ENCODE measurements at regions not wholly inside any gene's neighbourhood (a gene's known extent, or its start where the extent isn't known, plus 50 kb on each side); places are given as distances from the start of the nearest gene placed in this dataset.

DNA sequence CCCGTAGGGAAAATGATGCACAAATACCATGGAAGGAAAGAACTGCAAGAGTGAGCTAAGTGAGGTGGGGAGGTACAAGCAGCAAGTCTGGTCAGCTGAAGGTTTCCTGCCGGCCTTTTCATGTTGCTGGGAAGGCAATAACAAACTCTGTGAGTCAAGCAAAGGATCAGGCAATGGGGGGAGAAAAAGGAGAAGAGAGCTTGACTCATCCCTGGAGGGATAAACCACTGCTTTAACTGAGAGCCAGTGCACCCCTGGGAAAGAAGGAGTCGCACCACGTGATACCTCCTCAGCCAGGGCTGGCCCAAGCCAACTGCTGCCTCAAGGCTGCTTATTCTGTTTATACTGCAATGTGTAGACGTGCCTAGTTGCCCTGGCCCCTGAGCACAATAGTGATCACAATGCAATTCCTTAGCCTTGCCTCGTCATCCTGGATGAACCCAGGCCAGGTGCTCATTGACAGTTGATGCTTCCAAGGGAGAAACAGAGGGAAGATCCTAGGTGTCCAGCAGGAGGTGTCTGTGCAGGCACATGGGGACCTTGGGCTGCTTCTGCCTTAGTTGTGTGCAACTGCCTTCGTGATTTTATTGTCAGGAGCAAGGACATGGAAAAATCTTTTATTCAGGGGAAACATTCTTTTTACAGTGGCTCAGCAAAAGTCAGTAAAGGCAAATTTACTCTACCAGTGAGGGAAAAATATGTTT, 203.0 kb upstream of the TUT7 start:
- no peak for DNase-seq

DNA sequence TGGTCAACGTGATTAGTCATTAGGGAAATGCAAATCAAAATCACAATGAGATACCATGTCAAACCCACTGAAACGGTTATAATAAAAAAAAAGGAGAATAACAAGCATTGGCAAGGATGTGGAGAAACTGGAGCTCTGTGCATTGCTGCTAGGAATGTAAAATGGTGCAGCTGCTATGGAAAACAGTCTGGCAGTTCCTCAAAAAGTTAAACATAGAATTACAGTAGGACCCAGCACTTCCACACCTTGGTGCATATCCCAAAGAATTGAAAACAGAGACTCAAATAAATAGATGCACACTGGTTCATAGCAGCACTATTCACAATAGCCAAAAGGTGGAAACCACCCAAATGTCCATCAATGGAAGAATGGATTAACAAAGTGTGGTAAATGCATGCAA, 201.5 kb upstream of the TUT7 start:
- no peak for DNase-seq

DNA sequence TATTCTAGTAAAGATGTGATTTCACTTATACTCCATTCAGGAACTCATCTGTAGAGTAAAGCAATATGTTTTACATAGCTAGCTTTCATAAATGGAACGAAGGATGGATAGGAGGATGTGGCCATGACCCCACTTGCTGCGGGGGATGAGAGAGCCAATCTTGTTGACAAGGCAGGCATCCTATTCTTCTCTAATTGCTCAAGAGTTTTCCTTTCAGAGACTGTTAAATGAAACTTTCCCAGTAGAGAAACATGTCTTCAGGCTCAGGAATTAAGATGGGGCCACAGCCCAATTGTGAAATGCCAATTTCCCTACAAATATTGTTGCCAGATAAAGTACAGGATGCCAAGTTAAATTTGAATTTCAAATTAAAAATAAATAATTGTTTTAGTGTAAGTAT, 196.2 kb upstream of the TUT7 start:
- no peak for DNase-seq

GRCh38 chr9:86549920-86550319, 195.7 kb upstream of the TUT7 start:
- DNase-seq, result no peak

GRCh38 chr9:86549401-86549811, 195.2 kb upstream of the TUT7 start:
- no peak for DNase-seq

GRCh38 chr9:86548220-86548619, 194.0 kb upstream of the TUT7 start:
- DNase-seq, result no peak

GRCh38 chr9:86547571-86547970, 193.4 kb upstream of the TUT7 start:
- DNase-seq, result no peak

DNA sequence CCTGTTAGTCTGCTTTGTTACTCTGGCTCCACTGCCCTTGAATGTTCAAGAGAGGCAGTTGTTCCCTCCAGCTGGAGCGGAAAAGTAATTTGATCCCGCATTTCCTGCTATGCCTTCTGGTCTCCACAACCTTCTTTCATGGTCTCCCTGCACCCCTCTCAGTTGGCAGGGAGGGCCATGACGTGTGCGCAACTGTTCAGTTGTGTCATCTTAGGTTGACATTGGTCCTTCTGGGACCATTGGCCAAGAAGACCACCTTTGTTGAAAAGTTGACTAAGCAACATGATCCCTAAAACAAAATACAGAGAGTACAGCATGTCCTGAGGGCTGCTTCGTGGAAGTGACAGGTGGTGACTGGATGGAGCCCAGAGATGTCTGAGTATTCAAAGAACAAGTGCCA, 192.5 kb upstream of the TUT7 start:
- DNase-seq, result no peak

DNA sequence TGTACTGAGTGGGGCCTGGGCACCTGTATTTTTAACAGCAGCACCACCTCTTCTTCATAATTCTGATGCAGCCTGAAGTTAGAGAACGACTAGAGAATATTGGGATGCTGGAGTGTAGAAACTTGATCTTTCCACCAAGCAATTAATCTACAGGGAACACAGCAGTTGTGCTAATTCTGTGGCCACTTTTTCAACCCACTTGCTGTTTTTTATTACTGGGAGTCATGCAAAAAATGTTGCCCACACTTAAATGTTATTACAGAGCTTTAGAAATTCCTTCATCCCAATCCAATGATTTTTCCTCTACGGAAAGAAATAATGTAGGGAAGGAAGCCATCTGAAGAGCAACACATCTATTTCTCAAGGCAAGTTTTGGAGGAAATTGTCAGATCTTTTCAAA, 190.9 kb upstream of the TUT7 start:
- DNase-seq, result no peak

DNA sequence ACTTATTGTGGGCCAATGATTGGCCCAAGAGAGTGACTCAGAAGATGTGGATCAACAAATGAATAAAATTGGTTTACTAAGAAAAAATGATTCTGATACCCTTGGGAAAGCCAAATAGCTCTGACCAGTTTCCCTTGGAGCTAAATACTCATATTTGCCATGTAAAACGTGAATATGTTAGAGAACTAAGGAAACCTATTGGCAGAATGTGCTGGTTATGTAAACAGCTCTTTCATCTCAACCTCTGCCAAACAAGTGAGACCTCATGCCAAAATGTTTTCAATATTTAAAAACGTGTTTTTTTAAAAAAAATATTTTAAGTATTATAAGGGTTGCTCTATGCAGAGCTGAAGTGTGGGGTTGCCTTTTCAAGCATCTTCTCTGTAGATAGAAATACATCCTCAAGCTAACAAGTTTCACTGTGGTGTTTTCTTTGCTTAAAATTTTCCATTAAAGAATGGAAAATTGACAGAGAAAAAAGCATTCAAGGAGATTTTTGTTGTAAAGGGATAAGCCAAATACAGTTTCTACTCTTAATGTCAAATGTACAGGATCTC, 186.9 kb upstream of the TUT7 start:
- DNase-seq, result no peak

GRCh38 chr9:86535406-86535915, 181.3 kb upstream of the TUT7 start:
- no peak for DNase-seq

- no peak for DNase-seq
These were observed 180.5 kb upstream of the TUT7 start for GRCh38 chr9:86534572-86535258.

DNA sequence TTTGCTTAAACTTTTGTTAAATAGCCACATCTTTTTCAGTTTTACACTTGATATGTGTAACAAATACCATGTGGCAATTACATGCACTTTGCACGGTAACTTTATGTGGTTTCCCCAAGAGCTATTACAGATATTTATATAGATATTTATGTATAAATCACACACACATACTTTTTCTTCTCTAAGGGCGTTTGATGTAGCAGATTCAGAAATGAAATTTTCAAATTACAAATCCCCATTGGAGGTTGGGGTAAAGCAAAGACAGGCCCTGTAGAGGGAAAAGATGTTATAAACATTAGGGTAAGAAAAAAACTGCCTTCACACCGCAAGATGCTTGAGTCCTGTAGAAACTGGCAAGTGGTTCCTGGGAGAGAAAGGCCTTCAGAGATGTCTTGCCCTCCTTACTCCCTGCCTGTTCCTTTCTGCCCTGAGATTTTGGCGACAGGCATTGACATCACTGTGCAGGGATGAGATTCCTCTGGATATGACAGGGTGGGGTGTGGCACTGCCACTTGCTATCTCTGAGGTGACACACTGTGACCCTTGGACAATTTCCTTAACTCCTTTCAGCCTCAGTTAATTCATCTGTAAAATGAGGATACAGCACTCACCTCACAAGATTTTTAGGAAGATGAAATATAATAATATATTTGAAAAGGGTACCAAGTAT, 177.9 kb upstream of the TUT7 start:
- no peak for DNase-seq

DNA sequence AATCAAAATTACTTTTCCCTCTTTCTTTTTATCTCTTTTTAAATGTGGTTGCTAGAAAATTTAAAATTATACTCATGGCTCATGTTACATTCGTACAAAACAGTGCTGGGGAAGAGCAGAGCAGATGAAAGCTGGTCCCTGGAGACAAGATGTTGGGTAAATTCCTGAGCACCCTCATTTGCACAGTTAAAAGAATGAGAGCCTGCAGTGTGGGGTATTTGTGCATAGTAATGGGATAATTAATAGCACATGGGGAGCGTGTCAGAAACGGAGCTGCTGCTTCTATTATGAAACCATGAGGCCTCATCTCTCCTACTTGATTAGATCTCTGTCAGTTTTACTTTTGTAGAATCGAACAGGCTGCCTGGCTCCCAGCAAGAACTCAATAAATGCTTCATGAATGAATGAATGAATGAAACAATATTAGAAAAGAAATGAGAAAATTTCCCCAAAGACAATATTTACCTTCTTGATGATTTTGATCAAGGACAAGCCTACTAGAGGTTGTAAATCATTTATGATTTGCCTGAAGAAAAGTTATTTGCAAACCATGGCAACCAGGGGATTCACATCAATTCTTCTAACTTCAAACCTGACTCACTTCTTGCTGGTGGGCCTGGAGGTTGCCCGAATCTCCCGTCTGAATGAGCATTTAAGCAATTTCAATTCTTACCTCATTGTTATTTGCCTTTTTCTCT, 177.2 kb upstream of the TUT7 start:
- DNase-seq, result no peak

DNA sequence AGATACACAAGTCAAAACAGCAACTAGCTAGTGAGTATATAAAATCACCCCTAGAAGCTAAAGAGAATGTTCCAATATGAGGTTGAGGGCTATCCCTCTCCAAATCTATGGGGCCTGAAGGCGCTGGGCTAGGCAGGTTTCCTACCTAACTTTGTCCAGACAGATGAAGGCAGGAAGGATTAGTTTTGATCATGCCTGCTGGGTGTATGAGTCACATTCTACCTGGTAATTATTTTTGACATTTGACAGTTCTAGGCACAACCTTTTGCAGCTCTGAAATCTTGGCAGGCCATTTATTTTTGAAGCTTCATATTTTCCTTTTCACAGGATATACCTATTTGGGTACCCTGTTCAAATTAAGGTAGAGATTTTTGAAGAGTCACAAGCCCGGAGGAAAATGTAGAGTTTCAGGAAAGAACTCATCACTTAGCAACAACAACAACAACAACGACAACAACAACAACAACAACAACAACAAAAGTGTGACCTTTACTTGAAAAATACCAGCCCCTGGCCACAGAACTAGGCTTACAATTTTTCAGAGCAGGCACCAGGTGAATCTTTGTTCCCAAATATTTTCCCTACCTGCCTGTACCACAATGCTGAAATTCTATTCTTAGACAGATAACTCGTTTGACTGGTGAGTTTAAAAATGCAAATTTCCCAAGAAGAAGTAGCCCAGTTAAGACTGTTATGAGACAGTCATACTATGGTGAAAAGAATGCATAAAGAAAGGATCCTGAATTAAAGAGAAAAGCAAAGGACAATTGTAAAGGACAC, 175.5 kb upstream of the TUT7 start:
- DNase-seq, result no peak

DNA sequence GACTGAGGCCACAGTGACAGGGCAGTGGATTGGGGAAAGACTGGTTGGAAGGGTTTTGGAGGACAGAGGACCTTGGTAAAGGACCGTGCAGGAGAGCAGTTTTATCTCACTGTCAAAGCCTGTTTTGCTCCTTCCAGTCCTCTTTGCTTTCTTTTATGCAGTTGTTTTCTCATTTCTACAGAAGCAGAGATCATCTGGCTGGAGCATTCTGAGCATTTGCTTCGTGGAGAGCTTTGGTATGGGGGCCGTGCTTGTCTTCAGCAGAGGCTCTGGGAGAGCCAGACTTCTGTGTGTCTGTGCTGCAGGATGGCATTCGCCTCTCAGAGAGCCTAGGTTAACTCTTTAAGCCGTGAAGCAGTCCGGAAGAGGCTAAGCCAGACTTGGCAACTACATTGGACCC, 171.8 kb upstream of the TUT7 start:
- DNase-seq, result no peak

DNA sequence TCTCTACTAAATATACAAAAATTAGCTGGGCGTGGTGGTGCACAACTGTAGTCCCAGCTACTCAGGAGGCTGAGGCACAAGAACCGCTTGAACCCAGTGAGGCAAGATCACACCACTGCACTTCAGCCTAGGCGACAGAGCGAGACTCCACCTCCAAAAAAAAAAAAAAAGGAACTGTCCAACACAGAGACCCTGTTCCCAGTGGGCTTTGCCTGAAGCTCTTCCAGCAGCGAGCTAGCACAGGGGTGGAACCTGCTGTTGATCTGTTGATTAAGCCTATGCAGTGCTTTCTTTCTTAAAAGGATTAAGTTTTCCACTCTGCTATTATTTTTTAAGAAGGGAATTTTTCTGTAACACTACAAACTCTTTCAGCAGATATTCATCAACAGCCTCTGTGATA, 171.0 kb upstream of the TUT7 start:
- DNase-seq, result no peak

DNA sequence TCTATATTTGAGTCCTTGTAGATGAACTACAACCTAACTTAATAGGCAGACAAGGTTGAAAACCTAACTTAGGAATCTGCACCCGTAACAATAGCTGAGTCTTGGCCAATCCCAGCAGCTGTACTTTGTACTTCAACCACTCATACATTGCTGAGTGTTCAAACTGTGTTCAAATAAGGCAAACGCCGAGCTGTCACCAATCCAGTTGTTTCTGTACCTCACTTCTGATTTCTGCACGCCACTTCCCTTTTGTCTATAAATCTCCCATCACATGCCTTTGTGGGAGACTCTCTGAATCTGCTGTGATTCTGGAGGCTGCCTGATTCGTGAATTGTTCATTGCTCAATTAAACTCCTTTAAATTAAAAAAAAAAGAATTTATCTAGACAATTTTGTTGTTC, 167.8 kb upstream of the TUT7 start:
- DNase-seq, result no peak

- DNase-seq, result no peak
These were observed 167.1 kb upstream of the TUT7 start for GRCh38 chr9:86521322-86521721.

- DNase-seq, result no peak
These were observed 164.9 kb upstream of the TUT7 start for GRCh38 chr9:86519066-86519615.

GRCh38 chr9:86517475-86517874, 163.3 kb upstream of the TUT7 start:
- no peak for DNase-seq

- no peak for DNase-seq
These were observed 162.4 kb upstream of the TUT7 start for GRCh38 chr9:86516564-86516963.
